Esophagus squamous epithelium (tissue), 4 donors: ENCODE measurements at regions not wholly inside any gene's neighbourhood (a gene's known extent, or its start where the extent isn't known, plus 50 kb on each side); places are given as distances from the start of the nearest gene placed in this dataset.

ENCODE experiments used
- CTCF ChIP-seq, 6 experiments: fragments of 450-650 bp in 4 of 6; fragments of 200-600 bp in 2 of 6; sonication (generic) in 2 of 6; IDR thresholded peaks; one replicate each; pipeline ENCODE4 v1.5.1; 2016 to 2019; ENCODE audit warnings: antibody characterized with exemption in 6 of 6, mild to moderate bottlenecking in 4 of 6, moderate library complexity in 4 of 6
- POLR2A ChIP-seq, 4 donors: fragments of 450-650 bp; IDR thresholded peaks; one replicate each; pipeline ENCODE4 v1.6.1; 2017; ENCODE audit warnings: antibody characterized with exemption in 4 of 4, mild to moderate bottlenecking in 4 of 4, moderate library complexity in 3 of 4

- TF ChIP-seq POLR2A (IDR thresholded peaks at IDR 0.05), result no peak
- TF ChIP-seq CTCF (IDR thresholded peaks at IDR 0.05), result no peak
Measured at GRCh38 chr6:168785720-168786511, 344.9 kb downstream of the SMOC2 start.
